ENCODE measurements at regions not wholly inside any gene's neighbourhood (a gene's known extent, or its start where the extent isn't known, plus 50 kb on each side); places are given as distances from the start of the nearest gene placed in this dataset.
"Not testable (repeated sequence)": the region's sequence is repeated elsewhere in the genome, so short reads cannot be mapped to it uniquely, and the experiment has no call there.

- peaks cover 3% of the 10 kb centered on the region for H3K4me1 Mint-ChIP-seq (ENCODE audit: low read depth)
These were observed 64.7 kb downstream of the KLF15 start for GRCh38 chr3:126292318-126293070.

GRCh38 chr3:126291537-126291936 lies 65.7 kb downstream of the KLF15 start:
- no peak for DNase-seq
- H3K27me3 Mint-ChIP-seq, result peaks cover 35% of the 10 kb centered on the region
- H3K4me3 Mint-ChIP-seq, result no peak overlapping the region
- CTCF ChIA-PET, result no interaction called here
- H3K27ac Mint-ChIP-seq, result no peak overlapping the region
- H3K9me3 Mint-ChIP-seq, result no peaks in the 10 kb centered on the region
- peaks cover 3% of the 10 kb centered on the region for H3K4me1 Mint-ChIP-seq (ENCODE audit: low read depth)
- H3K36me3 Mint-ChIP-seq, result no peaks in the 10 kb centered on the region
- POLR2A ChIA-PET, result no interaction called here
- intact Hi-C loops (cut with micrococcal nuclease), result no loop called here

More at GRCh38 chr3:126292318-126293070, 64.7 kb downstream of the KLF15 start:
- POLR2A ChIA-PET, result no interaction called here
- CTCF ChIA-PET, result no interaction called here
- no peak overlapping the region for H3K4me3 Mint-ChIP-seq
- intact Hi-C loops (cut with micrococcal nuclease), result no loop called here
- no peaks in the 10 kb centered on the region for H3K9me3 Mint-ChIP-seq
- peaks cover 32% of the 10 kb centered on the region for H3K27me3 Mint-ChIP-seq
- H3K27ac Mint-ChIP-seq, result no peak overlapping the region
- no peaks in the 10 kb centered on the region for H3K36me3 Mint-ChIP-seq
- DNase-seq, result no peak

GRCh38 chr3:126291061-126291460 lies 66.1 kb downstream of the KLF15 start:
- DNase-seq, result no peak
- Mint-ChIP-seq H3K27ac (no peak overlapping the region), H3K27me3 (peaks cover 39% of the 10 kb centered on the region), H3K4me3 (no peak overlapping the region), H3K9me3 (no peaks in the 10 kb centered on the region), H3K4me1 (ENCODE audit: low read depth) (peaks cover 3% of the 10 kb centered on the region), H3K36me3 (no peaks in the 10 kb centered on the region)
- ChIA-PET POLR2A (no interaction called here), CTCF (no interaction called here)
- intact Hi-C loops (cut with micrococcal nuclease), result no loop called here

GRCh38 chr3:126290325-126290724 lies 66.9 kb downstream of the KLF15 start:
- intact Hi-C loops (cut with micrococcal nuclease), result no loop called here
- H3K4me3 Mint-ChIP-seq, result no peak overlapping the region
- H3K36me3 Mint-ChIP-seq, result no peaks in the 10 kb centered on the region
- DNase-seq, result no peak
- peaks cover 3% of the 10 kb centered on the region for H3K4me1 Mint-ChIP-seq (ENCODE audit: low read depth)
- H3K27ac Mint-ChIP-seq, result no peak overlapping the region
- H3K9me3 Mint-ChIP-seq, result no peaks in the 10 kb centered on the region
- CTCF ChIA-PET, result no interaction called here
- POLR2A ChIA-PET, result no interaction called here
- H3K27me3 Mint-ChIP-seq, result peaks cover 42% of the 10 kb centered on the region

GRCh38 chr3:126289096-126289495 lies 68.1 kb downstream of the KLF15 start:
- H3K4me1 Mint-ChIP-seq (ENCODE audit: low read depth), result peaks cover 3% of the 10 kb centered on the region
- no peak overlapping the region for H3K27ac Mint-ChIP-seq
- no peaks in the 10 kb centered on the region for H3K9me3 Mint-ChIP-seq
- peaks cover 43% of the 10 kb centered on the region for H3K27me3 Mint-ChIP-seq
- intact Hi-C loops (cut with micrococcal nuclease), result no loop called here
- no peaks in the 10 kb centered on the region for H3K36me3 Mint-ChIP-seq
- POLR2A ChIA-PET, result no interaction called here
- DNase-seq, result no peak
- CTCF ChIA-PET, result no interaction called here
- no peak overlapping the region for H3K4me3 Mint-ChIP-seq

GRCh38 chr3:126288314-126288713 lies 68.9 kb downstream of the KLF15 start:
- Mint-ChIP-seq H3K36me3 (no peaks in the 10 kb centered on the region), H3K9me3 (no peaks in the 10 kb centered on the region), H3K27me3 (peaks cover 45% of the 10 kb centered on the region), H3K27ac (no peak overlapping the region), H3K4me1 (ENCODE audit: low read depth) (peaks cover 3% of the 10 kb centered on the region), H3K4me3 (no peak overlapping the region)
- ChIA-PET POLR2A (no interaction called here), CTCF (no interaction called here)
- DNase-seq, result no peak
- intact Hi-C loops (cut with micrococcal nuclease), result no loop called here

GRCh38 chr3:126287536-126288241 lies 69.5 kb downstream of the KLF15 start:
- H3K9me3 Mint-ChIP-seq, result no peaks in the 10 kb centered on the region
- no peak overlapping the region for H3K4me3 Mint-ChIP-seq
- H3K4me1 Mint-ChIP-seq (ENCODE audit: low read depth), result peaks cover 3% of the 10 kb centered on the region
- no peak overlapping the region for H3K27ac Mint-ChIP-seq
- no peak for DNase-seq
- no peaks in the 10 kb centered on the region for H3K36me3 Mint-ChIP-seq
- POLR2A ChIA-PET, result no interaction called here
- H3K27me3 Mint-ChIP-seq, result peaks cover 46% of the 10 kb centered on the region
- CTCF ChIA-PET, result no interaction called here
- intact Hi-C loops (cut with micrococcal nuclease), result no loop called here

- POLR2A ChIA-PET, result no interaction called here
- H3K4me3 Mint-ChIP-seq, result no peak overlapping the region
- DNase-seq, result no peak
- peaks cover 3% of the 10 kb centered on the region for H3K4me1 Mint-ChIP-seq (ENCODE audit: low read depth)
- H3K9me3 Mint-ChIP-seq, result no peaks in the 10 kb centered on the region
- H3K27ac Mint-ChIP-seq, result no peak overlapping the region
- H3K27me3 Mint-ChIP-seq, result peaks cover 47% of the 10 kb centered on the region
- CTCF ChIA-PET, result no interaction called here
- intact Hi-C loops (cut with micrococcal nuclease), result no loop called here
- no peaks in the 10 kb centered on the region for H3K36me3 Mint-ChIP-seq
These were observed 70.1 kb downstream of the KLF15 start for GRCh38 chr3:126287171-126287535.

GRCh38 chr3:126285369-126285768 lies 71.8 kb downstream of the KLF15 start:
- Mint-ChIP-seq H3K4me3 (no peak overlapping the region), H3K27me3 (peaks cover 36% of the 10 kb centered on the region), H3K9me3 (no peaks in the 10 kb centered on the region), H3K36me3 (no peaks in the 10 kb centered on the region), H3K27ac (no peak overlapping the region), H3K4me1 (ENCODE audit: low read depth) (peaks cover 3% of the 10 kb centered on the region)
- ChIA-PET CTCF (no interaction called here), POLR2A (no interaction called here)
- DNase-seq, result no peak
- intact Hi-C loops (cut with micrococcal nuclease), result no loop called here

GRCh38 chr3:126284258-126284904 lies 72.8 kb downstream of the KLF15 start:
- POLR2A ChIA-PET, result no interaction called here
- Mint-ChIP-seq H3K27ac (no peak overlapping the region), H3K9me3 (no peaks in the 10 kb centered on the region), H3K27me3 (peaks cover 28% of the 10 kb centered on the region), H3K36me3 (no peaks in the 10 kb centered on the region), H3K4me1 (ENCODE audit: low read depth) (peaks cover 3% of the 10 kb centered on the region), H3K4me3 (no peak overlapping the region)
- no peak for DNase-seq
- CTCF ChIA-PET, result no interaction called here
- intact Hi-C loops (cut with micrococcal nuclease), result no loop called here

GRCh38 chr3:126283651-126284050 lies 73.6 kb downstream of the KLF15 start:
- DNase-seq; H3K27ac Mint-ChIP-seq; CTCF ChIA-PET; H3K4me3 Mint-ChIP-seq; POLR2A ChIA-PET; intact Hi-C loops (cut with micrococcal nuclease); H3K4me1 Mint-ChIP-seq (ENCODE audit: low read depth); H3K36me3 Mint-ChIP-seq; H3K9me3 Mint-ChIP-seq: not testable (repeated sequence)
- H3K27me3 Mint-ChIP-seq, result peaks cover 25% of the 10 kb centered on the region

GRCh38 chr3:126279853-126280252 lies 77.4 kb downstream of the KLF15 start:
- no peak overlapping the region for H3K27ac Mint-ChIP-seq
- ChIA-PET CTCF (no interaction called here), POLR2A (no interaction called here)
- no peaks in the 10 kb centered on the region for H3K9me3 Mint-ChIP-seq
- no peak overlapping the region for H3K4me3 Mint-ChIP-seq
- peaks cover 9% of the 10 kb centered on the region for H3K27me3 Mint-ChIP-seq
- H3K36me3 Mint-ChIP-seq, result no peaks in the 10 kb centered on the region
- H3K4me1 Mint-ChIP-seq (ENCODE audit: low read depth), result no peaks in the 10 kb centered on the region
- DNase-seq, result no peak
- intact Hi-C loops (cut with micrococcal nuclease), result no loop called here

Data from activated CD4-positive, alpha-beta memory T cell treated with anti-CD3 and anti-CD28 coated beads for 36 hours (primary cell).